Dermis microvascular lymphatic vessel endothelial cell (primary cell): ENCODE measurements at regions not wholly inside any gene's neighbourhood (a gene's known extent, or its start where the extent isn't known, plus 50 kb on each side); places are given as distances from the start of the nearest gene placed in this dataset.

ENCODE experiments used
- DNase-seq, 2 donors: peaks; one replicate each; pipeline versions ENCODE4 v3.0.0 to v3.0.0-alpha.2; 2010; ENCODE audit warnings: low read depth in 2 of 2

DNA sequence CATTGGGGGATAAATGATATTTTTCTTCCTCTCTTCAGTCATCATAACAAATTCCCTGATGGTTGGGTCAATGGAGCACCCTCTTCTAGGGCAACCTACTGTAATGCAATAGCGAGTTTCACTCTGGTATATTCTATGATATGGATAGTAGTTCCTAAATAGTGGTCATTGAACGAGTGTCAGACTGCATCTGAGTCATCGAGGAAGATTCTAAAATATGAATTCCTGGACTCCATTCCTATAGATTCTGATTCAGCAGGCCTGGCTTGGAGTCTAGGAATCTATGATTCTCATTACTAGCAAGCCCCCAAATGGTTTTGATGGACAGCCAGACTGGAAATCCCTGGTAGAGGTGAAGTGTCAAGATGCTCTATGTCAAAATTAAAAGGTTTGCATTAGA, 254.5 kb downstream of the BUB3 start:
- DNase-seq, result no peak

DNA sequence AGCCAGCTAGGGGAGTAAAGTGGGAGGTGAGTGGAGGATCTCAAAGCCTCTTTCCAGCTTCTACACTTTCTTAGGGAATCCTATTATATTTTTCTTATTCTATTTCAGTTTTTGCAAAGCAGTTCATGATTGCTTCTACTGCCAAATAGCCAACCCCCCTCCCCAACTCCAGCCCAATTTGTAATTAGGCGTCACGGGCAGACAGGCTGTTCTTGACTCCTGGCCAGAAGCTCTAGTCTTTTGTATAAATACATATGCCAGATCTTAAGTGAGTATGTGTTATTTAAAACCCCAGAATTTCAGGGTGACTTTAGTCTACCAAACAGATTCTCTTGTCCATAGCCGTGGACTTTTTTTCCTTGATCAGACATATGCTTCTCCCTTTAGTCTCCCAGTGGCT, 255.2 kb downstream of the BUB3 start:
- DNase-seq, result no peak

DNA sequence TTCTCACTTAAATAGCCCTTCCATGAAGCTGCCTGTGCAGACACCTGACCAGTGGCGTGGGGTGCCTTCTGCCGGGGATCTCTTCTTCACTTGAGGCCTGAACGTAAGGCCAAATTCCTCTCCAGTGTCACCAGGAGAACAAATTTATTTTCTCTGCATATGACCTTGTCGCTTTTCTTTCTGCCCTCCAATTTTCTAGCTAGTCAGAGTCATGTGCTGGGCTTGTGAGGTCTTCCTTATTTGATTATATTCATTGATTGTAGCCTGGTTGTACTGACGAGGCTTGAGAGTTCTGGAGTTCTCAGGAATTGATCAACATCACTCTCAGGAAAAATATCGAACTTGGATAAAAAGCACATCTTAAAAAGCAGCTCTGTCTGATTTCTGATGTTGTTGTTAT, 255.7 kb downstream of the BUB3 start:
- DNase-seq, result no peak

- DNase-seq, result no peak
Measured at GRCh38 chr10:123413353-123413752, 252.8 kb upstream of the GPR26 start.

DNA sequence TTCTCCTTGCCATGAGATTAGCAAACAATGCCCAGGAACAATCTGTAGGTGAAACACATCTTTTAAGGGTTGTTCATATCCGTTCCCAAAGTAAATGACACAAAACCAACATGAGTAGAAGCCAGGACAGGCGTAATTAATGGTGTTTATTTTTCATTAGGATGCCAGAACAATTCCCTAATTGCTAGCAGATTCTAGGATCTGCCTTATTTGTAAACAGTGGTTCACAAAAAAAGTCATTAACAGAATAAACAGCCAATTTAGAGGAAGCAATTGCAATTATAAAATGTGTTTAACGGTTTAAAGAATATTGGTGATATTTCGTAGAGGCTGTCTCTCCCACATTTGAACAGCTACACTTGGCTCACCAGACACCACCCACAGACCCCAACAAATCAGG, 250.6 kb upstream of the GPR26 start:
- DNase-seq, result no peak

- no peak for DNase-seq
Measured at GRCh38 chr10:123417414-123417813, 248.7 kb upstream of the GPR26 start.

GRCh38 chr10:123421461-123421860, 244.7 kb upstream of the GPR26 start:
- DNase-seq, result no peak

GRCh38 chr10:123422261-123422660, 243.9 kb upstream of the GPR26 start:
- DNase-seq, result no peak

DNA sequence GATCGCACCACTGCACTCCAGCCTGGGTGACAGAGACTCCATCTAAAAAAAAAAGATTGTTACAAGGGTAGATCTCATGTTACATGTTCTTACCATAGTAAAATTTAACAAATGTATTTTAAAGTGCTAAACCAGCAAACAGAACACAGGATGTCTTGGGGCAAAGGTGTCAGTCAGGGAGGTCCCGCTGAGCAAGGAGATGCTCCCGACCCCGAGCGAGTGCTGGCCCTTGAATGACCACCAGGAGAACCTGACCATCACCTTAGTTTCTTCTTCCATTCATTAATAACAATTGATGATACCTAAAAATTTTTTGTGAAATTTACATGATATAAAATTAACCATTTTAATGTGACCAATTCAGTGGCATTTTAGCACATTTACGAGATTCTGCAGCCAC, 241.6 kb upstream of the GPR26 start:
- no peak for DNase-seq

DNA sequence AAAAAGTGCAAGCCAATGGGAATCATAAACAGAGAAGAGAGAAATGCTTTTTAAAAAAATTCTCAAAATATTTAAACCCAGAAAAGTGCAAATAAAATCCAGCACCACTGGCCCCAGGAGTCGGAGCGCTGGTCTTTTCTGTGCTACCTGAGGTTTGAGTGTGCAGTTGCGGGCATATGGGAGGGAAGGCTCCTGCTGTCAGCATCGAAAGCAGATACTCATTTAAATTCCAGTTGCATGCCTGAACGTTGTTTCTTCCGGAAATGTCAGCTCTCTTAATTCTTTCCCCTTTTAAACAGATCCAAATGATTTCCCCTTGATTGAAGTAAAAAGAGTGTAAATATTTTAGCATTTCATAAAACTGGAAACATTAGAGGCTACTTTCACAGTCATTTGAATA, 240.5 kb upstream of the GPR26 start:
- no peak for DNase-seq

GRCh38 chr10:123427165-123427786, 238.9 kb upstream of the GPR26 start:
- no peak for DNase-seq

GRCh38 chr10:123428391-123428790, 237.8 kb upstream of the GPR26 start:
- DNase-seq, result no peak

DNA sequence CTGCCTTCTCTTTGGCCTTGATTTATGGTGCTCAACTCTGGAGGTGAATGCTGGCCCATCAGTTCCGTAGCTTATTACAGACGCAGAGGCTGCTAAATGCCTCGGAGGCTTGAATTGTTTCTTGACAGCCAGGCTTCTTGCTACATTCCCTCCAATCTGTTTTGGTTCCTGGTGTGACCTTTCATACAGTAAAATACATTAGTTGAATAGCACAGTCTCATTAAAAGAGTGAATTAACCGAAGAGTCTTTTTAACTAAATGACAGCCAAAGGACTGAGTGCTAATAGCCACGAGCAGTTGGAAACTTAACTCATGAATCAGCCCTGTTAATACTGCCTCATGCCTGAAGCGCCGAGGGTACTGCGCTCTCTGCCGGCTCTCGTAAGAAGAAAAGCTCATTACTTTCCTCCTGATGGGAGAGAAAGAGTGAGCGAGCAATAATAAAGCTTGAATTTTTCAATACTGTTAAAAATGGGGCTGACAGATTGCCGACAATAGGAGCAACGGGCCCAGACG, 236.4 kb upstream of the GPR26 start:
- no peak for DNase-seq

DNA sequence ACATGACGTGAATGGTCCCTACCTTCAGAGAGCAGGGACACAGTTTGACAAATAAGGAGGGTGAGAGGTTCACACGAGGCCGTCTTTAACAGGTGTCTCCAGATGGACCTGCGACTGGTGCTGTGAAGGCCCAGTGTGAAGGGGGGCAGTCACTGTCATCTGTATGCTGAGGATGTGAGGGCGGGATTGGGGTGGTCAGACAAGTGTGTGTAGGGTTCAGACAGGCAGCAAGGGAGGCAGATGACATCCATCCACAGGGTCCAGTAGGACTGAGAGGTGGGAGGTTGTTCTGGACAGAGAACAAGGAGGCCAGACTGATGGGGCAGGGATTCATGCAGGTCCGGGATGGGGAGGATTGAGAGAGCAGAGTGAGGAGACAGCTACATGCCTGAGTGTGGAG, 232.6 kb upstream of the GPR26 start:
- DNase-seq, result no peak

DNA sequence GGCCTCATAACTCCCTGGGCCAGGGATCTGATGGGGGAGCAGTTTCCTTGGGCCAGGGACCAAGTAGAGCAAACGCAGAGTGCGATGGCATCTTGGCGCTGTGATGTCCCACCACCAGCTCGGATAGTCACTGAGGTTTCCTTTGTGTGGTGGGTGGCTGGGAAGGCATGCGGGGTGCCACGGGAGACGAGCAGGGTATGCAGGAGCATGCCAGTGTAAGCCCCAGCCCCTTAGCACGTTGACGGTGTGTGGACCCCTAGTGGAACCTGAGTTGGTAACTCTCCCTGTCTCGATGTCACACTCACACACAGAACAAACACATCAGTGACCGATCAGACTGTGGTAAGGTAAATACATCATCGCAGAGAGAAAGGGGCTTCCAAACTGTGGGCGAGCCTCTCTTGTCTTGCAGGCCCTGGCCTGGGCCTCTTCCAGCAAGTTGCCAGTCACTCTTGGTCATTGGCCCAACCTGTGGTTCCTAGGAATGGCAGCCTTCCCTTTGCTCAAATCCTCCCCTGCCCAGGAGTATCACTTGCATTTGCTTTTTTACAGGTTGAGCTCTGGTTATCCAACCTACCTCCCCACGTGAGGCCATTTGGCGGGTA, 231.6 kb upstream of the GPR26 start:
- DNase-seq, result no peak

- DNase-seq, result no peak
Measured at GRCh38 chr10:123442901-123443300, 223.3 kb upstream of the GPR26 start.

DNA sequence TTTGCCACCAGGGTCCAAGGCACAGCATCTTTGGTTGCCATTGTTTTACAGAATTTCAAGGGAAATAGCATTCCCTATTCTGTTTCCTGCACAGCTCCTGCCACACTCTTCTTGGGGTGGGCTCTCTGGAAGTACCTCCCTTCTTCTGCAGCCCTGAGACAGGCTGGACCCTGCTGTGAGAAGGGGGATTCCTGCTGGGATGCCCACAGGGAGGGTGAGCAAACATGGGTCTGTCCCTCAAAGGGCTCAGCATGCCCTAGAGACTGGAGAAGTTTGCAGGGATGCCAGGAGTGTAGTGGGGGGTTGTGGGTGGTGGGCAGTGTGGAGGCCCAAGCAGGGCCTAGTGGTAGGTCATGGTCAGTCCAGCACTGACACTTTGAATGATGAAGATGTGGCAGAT, 222.2 kb upstream of the GPR26 start:
- DNase-seq, result no peak

DNA sequence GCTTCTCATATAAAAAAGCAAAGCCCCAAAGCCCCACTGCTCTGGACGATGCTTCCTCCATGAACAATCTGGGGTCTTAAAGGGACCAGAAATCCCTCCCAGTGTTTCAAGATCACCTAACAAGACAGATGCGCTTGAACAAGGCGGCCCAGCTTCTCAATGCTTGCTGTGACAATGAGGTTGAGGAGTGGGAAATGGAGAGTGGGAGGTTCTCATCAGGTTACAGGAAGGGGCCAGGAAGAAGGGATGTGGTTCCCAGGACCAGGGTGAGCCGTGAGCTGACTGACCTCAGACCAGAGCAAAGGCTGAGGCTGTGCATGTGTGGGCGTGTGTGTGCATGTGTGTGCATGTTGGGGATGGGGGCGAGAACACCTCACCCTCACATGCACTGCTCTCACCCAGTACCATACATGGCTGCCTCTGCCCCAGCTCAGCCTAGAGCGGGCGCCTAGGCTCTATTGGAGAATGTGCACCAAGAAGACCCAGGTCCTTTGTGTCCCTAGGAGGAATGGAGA, 220.8 kb upstream of the GPR26 start:
- no peak for DNase-seq

DNA sequence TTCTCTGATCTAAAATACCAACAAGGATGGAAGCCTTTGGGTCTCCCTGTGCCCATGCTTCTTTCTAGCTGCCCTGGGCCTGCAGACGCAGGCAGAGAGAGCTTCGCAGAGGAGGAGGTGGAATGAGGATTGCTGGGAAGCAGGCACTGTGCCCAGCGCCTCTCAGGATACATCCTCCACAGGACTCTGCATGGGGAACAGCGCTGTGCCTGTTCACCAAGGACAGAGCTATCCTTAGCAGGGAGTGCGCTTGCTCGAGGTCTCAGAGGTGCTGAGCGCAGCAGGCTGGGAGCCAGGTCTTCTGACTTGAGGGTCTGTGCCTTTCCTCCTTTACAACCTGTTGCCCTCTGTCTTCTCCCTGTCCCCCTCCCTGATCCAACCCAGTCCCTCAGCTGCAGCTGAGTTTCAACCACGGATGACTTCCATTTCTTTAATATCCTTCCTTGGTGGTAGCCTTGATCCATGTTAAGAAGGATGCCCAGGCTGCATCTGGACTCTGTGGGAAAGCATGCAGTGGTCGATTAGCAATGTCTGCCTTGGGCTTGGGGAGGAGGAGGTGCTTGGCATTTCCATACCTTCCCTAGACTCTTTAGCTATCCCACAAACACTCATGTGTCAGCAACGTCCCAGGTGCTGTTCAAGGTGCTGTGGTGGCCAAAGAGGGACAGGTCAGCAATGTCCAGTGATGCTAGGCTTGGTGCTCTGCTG, 219.6 kb upstream of the GPR26 start:
- DNase-seq, result no peak

GRCh38 chr10:123449234-123449962, 216.8 kb upstream of the GPR26 start:
- no peak for DNase-seq

DNA sequence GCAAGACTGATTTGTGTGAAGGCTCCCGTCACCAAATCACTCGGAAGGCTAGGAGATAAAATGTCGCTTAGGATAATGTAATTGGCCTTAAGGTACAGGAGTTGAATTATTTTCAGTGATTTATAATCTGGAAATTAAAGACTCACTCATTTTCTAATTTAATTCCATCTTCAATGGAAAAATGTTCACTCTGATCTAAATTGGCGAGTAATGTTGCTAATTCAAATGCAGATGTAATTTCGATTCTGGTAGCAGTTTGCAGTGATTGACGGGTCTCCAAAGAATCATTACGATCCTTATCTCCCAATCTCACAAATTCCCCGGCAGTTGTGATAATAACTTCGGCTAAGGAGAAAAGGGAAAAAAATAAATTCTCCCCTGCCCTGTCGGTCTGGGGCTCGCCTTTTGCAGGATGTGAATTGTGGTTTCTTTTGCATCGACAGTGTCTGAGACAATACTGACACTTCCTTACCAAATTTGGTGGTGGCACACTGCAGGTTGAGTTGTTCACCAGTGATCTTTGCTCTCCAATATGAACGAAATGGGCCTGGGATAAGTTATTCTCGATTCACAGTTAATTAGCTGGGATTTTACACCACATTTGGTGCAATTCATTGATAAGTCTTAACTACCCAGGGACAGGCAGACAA, 215.1 kb upstream of the GPR26 start:
- no peak for DNase-seq
